ENCODE measurements at regions not wholly inside any gene's neighbourhood (a gene's known extent, or its start where the extent isn't known, plus 50 kb on each side); places are given as distances from the start of the nearest gene placed in this dataset.

DNA sequence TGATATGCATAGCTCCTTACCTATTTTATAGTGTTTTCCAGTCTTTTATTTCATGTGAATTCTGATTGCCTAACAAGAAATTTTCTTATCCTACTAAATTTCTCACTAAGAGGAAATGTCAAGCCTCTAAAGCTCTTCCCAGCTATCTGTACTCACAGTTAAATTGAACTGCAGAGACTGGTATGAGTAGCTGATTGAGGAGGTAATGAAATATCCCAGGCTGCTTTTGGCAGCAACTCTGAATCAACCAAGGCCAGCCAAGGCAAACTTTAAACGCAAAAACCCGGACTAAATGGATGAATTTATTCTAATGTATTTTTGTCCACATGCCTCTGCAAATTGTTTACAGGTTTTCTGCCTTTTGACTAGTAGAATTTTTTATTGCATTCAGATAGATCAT, 119.1 kb upstream of the PMCH start:
- Histone ChIP-seq H2BK15ac (ENCODE audit: low read length) (no peak overlapping the region), H3K4me2 (ENCODE audit: insufficient read depth in 1 of 2, low read depth in 2 of 2, low read length in 2 of 2) (no peak overlapping the region), H4K5ac (ENCODE audit: insufficient read length, low read depth, low read length) (no peak overlapping the region), H2BK5ac (ENCODE audit: low read depth, low read length) (no peak overlapping the region), H2AFZ (ENCODE audit: low read length) (no peak overlapping the region), H2BK12ac (ENCODE audit: low read depth, low read length) (no peak overlapping the region), H3K79me1 (ENCODE audit: low read depth, low read length) (no peaks in the 10 kb centered on the region), H3K79me2 (ENCODE audit: control insufficient read depth in 1 of 2, insufficient read depth in 2 of 2, low read length in 2 of 2) (no peaks in the 10 kb centered on the region), H3K27me3 (replicated peaks in 1 of 4; ENCODE audit: control insufficient read depth in 3 of 4, extremely low read depth in 1 of 4, insufficient read depth in 3 of 4, low read length in 3 of 4) (no peaks in the 10 kb centered on the region), H3K18ac (ENCODE audit: extremely low read depth, low read length) (no peak overlapping the region), H3K4ac (replicated peaks; ENCODE audit: insufficient read length, low read depth, low read length) (no peak overlapping the region), H2BK20ac (ENCODE audit: low read length) (no peak overlapping the region), H4K8ac (ENCODE audit: extremely low read depth, insufficient read depth, low read length) (no peak overlapping the region), H3K23me2 (ENCODE audit: low read depth, low read length) (no peaks in the 10 kb centered on the region), H3K4me3 (ENCODE audit: extremely low read depth in 1 of 4, insufficient read depth in 2 of 4, low read depth in 3 of 4, low read length in 4 of 4) (no peak overlapping the region), H3K23ac (ENCODE audit: insufficient read length) (no peak overlapping the region), H3K36me3 (ENCODE audit: control insufficient read depth in 2 of 4, insufficient read depth in 4 of 4, low read length in 3 of 4) (no peaks in the 10 kb centered on the region), H3K4me1 (replicated peaks in 1 of 4; ENCODE audit: control insufficient read depth in 3 of 4, insufficient read depth in 4 of 4, low read length in 3 of 4) (no peaks in the 10 kb centered on the region), H4K91ac (replicated peaks; ENCODE audit: insufficient read length, low read length) (no peak overlapping the region), H2BK120ac (replicated peaks; ENCODE audit: low read depth, low read length) (no peak overlapping the region), H4K20me1 (replicated peaks in 1 of 2; ENCODE audit: control insufficient read depth in 1 of 2, insufficient read depth in 2 of 2, low read length in 2 of 2) (no peaks in the 10 kb centered on the region), H3K14ac (ENCODE audit: insufficient read length) (no peak overlapping the region), H3K9ac (replicated peaks in 1 of 4; ENCODE audit: extremely low read depth in 1 of 4, low read depth in 3 of 4, low read length in 3 of 4) (no peak overlapping the region), H3K27ac (ENCODE audit: low read depth, low read length) (no peak overlapping the region), H3K9me3 (ENCODE audit: insufficient read depth in 2 of 2, low read depth in 1 of 2, low read length in 1 of 2) (peaks cover 0 to 2% of the 10 kb centered on the region in 2 experiments; a peak in 1 of 4 replicates), H2AK5ac (ENCODE audit: low read depth, low read length) (no peak overlapping the region), H3K56ac (replicated peaks; ENCODE audit: insufficient read length, low read depth, low read length) (no peak overlapping the region)
- 97% methylated on average over 2 of the region's 2 CpGs; no CpG with 5 or more reads in 1 of the 2 experiments for WGBS, 2 experiments (ENCODE audit: extremely low coverage in 1 of 2, insufficient coverage in 1 of 2, insufficient read length in 1 of 2, insufficient replicate concordance in 2 of 2, low coverage in 1 of 2, low lambda C conversion rate in 2 of 2, missing lambda C conversion rate in 1 of 2)
- FAIRE-seq (no peak), DNase-seq (ENCODE audit: low read depth in 1 of 2, low spot score in 2 of 2) (no peak)
- ChIA-PET CTCF (ENCODE audit: partially characterized antibody) (no interaction called here), POLR2A (ENCODE audit: partially characterized antibody) (no interaction called here)
- TF ChIP-seq GTF2F1 (IDR thresholded peaks at IDR 0.05; ENCODE audit: borderline replicate concordance, low read depth, low read length), result no peak
- no peak for TF ChIP-seq RBBP5 (IDR thresholded peaks at IDR 0.05; ENCODE audit: borderline replicate concordance, low read depth, low read length)
- TF ChIP-seq ZNF274 (IDR thresholded peaks at IDR 0.05; ENCODE audit: borderline replicate concordance, extremely low read depth, low read length), result no peak
- TF ChIP-seq SRF (IDR thresholded peaks at IDR 0.05; ENCODE audit: low read depth, low read length), result no peak
- no peak for TF ChIP-seq CBX8 (IDR thresholded peaks at IDR 0.05; ENCODE audit: borderline replicate concordance, low read depth, low read length)
- TF ChIP-seq, protein P1, sequence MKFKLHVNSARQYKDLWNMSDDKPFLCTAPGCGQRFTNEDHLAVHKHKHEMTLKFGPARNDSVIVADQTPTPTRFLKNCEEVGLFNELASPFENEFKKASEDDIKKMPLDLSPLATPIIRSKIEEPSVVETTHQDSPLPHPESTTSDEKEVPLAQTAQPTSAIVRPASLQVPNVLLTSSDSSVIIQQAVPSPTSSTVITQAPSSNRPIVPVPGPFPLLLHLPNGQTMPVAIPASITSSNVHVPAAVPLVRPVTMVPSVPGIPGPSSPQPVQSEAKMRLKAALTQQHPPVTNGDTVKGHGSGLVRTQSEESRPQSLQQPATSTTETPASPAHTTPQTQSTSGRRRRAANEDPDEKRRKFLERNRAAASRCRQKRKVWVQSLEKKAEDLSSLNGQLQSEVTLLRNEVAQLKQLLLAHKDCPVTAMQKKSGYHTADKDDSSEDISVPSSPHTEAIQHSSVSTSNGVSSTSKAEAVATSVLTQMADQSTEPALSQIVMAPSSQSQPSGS (IDR thresholded peaks at IDR 0.05; ENCODE audit: low read length), result no peak
- TF ChIP-seq RAD21 (IDR thresholded peaks at IDR 0.05 in 1 of 2, conservative IDR thresholded peaks at IDR 0.05 in 1 of 2; ENCODE audit: low read depth in 2 of 2, low read length in 2 of 2), result no peak
- TF ChIP-seq SP4 (IDR thresholded peaks at IDR 0.05; ENCODE audit: low read length), result no peak
- TF ChIP-seq POLR2AphosphoS5 (IDR thresholded peaks at IDR 0.05; ENCODE audit: low read depth, low read length), result no peak
- no peak for TF ChIP-seq CBX5 (IDR thresholded peaks at IDR 0.05; ENCODE audit: low read depth, low read length)
- no peak for TF ChIP-seq SIX5 (IDR thresholded peaks at IDR 0.05; ENCODE audit: low read depth, low read length)
- TF ChIP-seq CHD1 (IDR thresholded peaks at IDR 0.05; ENCODE audit: low read depth, low read length), result no peak
- TF ChIP-seq, protein P2, sequence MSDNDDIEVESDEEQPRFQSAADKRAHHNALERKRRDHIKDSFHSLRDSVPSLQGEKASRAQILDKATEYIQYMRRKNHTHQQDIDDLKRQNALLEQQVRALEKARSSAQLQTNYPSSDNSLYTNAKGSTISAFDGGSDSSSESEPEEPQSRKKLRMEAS (IDR thresholded peaks at IDR 0.05), result no peak
- no peak for TF ChIP-seq JUND (IDR thresholded peaks at IDR 0.05; ENCODE audit: low read length)
